Sigmoid colon (tissue), 4 donors: ENCODE measurements at regions not wholly inside any gene's neighbourhood (a gene's known extent, or its start where the extent isn't known, plus 50 kb on each side); places are given as distances from the start of the nearest gene placed in this dataset.

Source experiments
- CTCF ChIP-seq, 4 experiments: fragments of 450-650 bp in 3 of 4; fragments of 200-600 bp in 1 of 4; IDR thresholded peaks; one replicate each; pipeline ENCODE4 v1.5.1; 2016 to 2019; ENCODE audit warnings: antibody characterized with exemption in 4 of 4, mild to moderate bottlenecking in 3 of 4, moderate library complexity in 2 of 4
- EP300 ChIP-seq, 4 donors: sonication (generic); formaldehyde crosslinking; IDR thresholded peaks; one replicate each; pipeline ENCODE4 v1.6.1; 2017; ENCODE audit warnings: antibody characterized with exemption in 4 of 4
- POLR2A ChIP-seq, 2 donors: fragments of 450-650 bp; IDR thresholded peaks; one replicate each; pipeline ENCODE4 v1.6.1; 2016; ENCODE audit warnings: antibody characterized with exemption in 2 of 2, mild to moderate bottlenecking in 2 of 2, moderate library complexity in 2 of 2
- POLR2AphosphoS5 ChIP-seq, 4 donors: sonication (generic); formaldehyde crosslinking; IDR thresholded peaks; one replicate each; pipeline ENCODE4 v1.6.1; 2017; ENCODE audit warnings: antibody characterized with exemption in 4 of 4

GRCh38 chr17:37820995-37821713, 76.3 kb upstream of the HNF1B start:
- TF ChIP-seq POLR2A (IDR thresholded peaks at IDR 0.05), result no peak
- TF ChIP-seq CTCF (IDR thresholded peaks at IDR 0.05), result no peak
- no peak for TF ChIP-seq EP300 (IDR thresholded peaks at IDR 0.05)
- no peak for TF ChIP-seq POLR2AphosphoS5 (IDR thresholded peaks at IDR 0.05)
